Lung (tissue), 11 donors: ENCODE measurements at regions not wholly inside any gene's neighbourhood (a gene's known extent, or its start where the extent isn't known, plus 50 kb on each side); places are given as distances from the start of the nearest gene placed in this dataset.

Experiments
- ATAC-seq: fragments of 200-7000 bp; cut with Tn5 transposase; one replicate; pipeline ENCODE4 v1.9.1; 2020; ENCODE audit warnings: moderate number of reproducible peaks; ENCODE audit not compliant: insufficient read depth, low FRiP score
- DNase-seq, 3 donors: peaks; one replicate each; pipeline ENCODE4 v3.0.0-alpha.2; 2013 to 2017
- H3K27ac ChIP-seq, 2 donors: one replicate each; pipeline ENCODE4 v1.5.1; 2013; ENCODE audit warnings: mild to moderate bottlenecking in 2 of 2, moderate library complexity in 2 of 2, control low read depth in 1 of 2, inconsistent platforms in 1 of 2, low read depth in 1 of 2, low read length in 1 of 2
- H3K27me3 ChIP-seq, 3 donors: one replicate each; pipeline ENCODE4 v1.5.1; 2013; ENCODE audit warnings: low read length in 2 of 3; ENCODE audit not compliant: control insufficient read depth in 3 of 3, insufficient read depth in 3 of 3
- H3K36me3 ChIP-seq, 4 donors: one replicate each; pipeline ENCODE4 v1.5.1; 2013; ENCODE audit warnings: low read length in 4 of 4, mild to moderate bottlenecking in 1 of 4, moderate library complexity in 1 of 4; ENCODE audit not compliant: control insufficient read depth in 4 of 4, insufficient read depth in 4 of 4
- H3K4me1 ChIP-seq, 5 donors: one replicate each; pipeline ENCODE4 v1.5.1; 2013; ENCODE audit warnings: low read length in 5 of 5, mild to moderate bottlenecking in 2 of 5, moderate library complexity in 1 of 5; ENCODE audit not compliant: control insufficient read depth in 5 of 5, insufficient read depth in 5 of 5
- H3K4me3 ChIP-seq: one replicate; pipeline ENCODE4 v1.5.1; 2013; ENCODE audit warnings: mild to moderate bottlenecking, control low read depth, moderate library complexity
- H3K9ac ChIP-seq, 2 donors: one replicate each; pipeline ENCODE4 v1.5.1; 2013; ENCODE audit warnings: low read length in 2 of 2, control low read depth in 1 of 2; ENCODE audit not compliant: insufficient read depth in 1 of 2
- H3K9me3 ChIP-seq, 4 donors: one replicate each; pipeline ENCODE4 v1.5.1; 2013; ENCODE audit warnings: low read length in 3 of 4, mild to moderate bottlenecking in 1 of 4, moderate library complexity in 1 of 4; ENCODE audit not compliant: control insufficient read depth in 4 of 4, insufficient read depth in 3 of 4
- CTCF ChIP-seq: IDR thresholded peaks from 2 replicates; pipeline ENCODE4 v1.5.1; 2012; ENCODE audit warnings: mild to moderate bottlenecking; ENCODE audit errors: control extremely low read depth, extremely low read depth
- WGBS, 2 donors: extraction: QIAGEN DNeasy Blood & Tissue Kit; methylation state at CpG; one replicate each; pipeline ENCODE4 v1.1.7; 2013; 5-methylcytosine and 5-hydroxymethylcytosine counted together
- donor health status: control.
- donor health status: control.
- donor health status: Bipolar disorder and iron deficiency.
- donor health status: healthy.
- donor health status: DM: yes; HTN: yes; CAD: no.

GRCh38 chr7:26042237-26042636 lies 109.8 kb upstream of the NFE2L3 start:
- Histone ChIP-seq H3K9me3 (no peaks in the 10 kb centered on the region), H3K4me1 (peaks cover 0 to 6% (median 0%) of the 10 kb centered on the region in 5 donors), H3K27me3 (no peaks in the 10 kb centered on the region), H3K27ac (no peak overlapping the region), H3K9ac (no peak overlapping the region), H3K4me3 (no peak overlapping the region), H3K36me3 (no peaks in the 10 kb centered on the region)
- no peak for DNase-seq
- no peak for TF ChIP-seq CTCF
- 84 to 96% methylated on average over 6 of the region's 6 CpGs for WGBS, 2 donors
- ATAC-seq: no peak

- Histone ChIP-seq H3K4me1 (peaks cover 0 to 3% (median 0%) of the 10 kb centered on the region in 5 donors), H3K4me3 (no peak overlapping the region), H3K9me3 (no peaks in the 10 kb centered on the region), H3K36me3 (no peaks in the 10 kb centered on the region), H3K9ac (no peak overlapping the region), H3K27ac (no peak overlapping the region), H3K27me3 (no peaks in the 10 kb centered on the region)
- DNase-seq: no peak
- WGBS, 2 donors: 80 to 85% methylated on average over 7 of the region's 7 CpGs
- no peak for ATAC-seq
- no peak for TF ChIP-seq CTCF
Observed at GRCh38 chr7:26043801-26044200, 108.2 kb upstream of the NFE2L3 start.

- Histone ChIP-seq H3K9ac (no peak overlapping the region), H3K4me1 (no peaks in the 10 kb centered on the region), H3K36me3 (no peaks in the 10 kb centered on the region), H3K9me3 (no peaks in the 10 kb centered on the region), H3K27me3 (no peaks in the 10 kb centered on the region), H3K4me3 (no peak overlapping the region), H3K27ac (no peak overlapping the region)
- no peak for DNase-seq
- no peak for TF ChIP-seq CTCF
- ATAC-seq: no peak
- 88 to 97% methylated on average over 5 of the region's 5 CpGs for WGBS, 2 donors
Observed at GRCh38 chr7:26044320-26044719, 107.7 kb upstream of the NFE2L3 start.

GRCh38 chr7:26046150-26046549 lies 105.8 kb upstream of the NFE2L3 start:
- Histone ChIP-seq H3K9ac (no peak overlapping the region), H3K4me3 (no peak overlapping the region), H3K36me3 (no peaks in the 10 kb centered on the region), H3K27me3 (no peaks in the 10 kb centered on the region), H3K4me1 (no peaks in the 10 kb centered on the region), H3K27ac (no peak overlapping the region), H3K9me3 (no peaks in the 10 kb centered on the region)
- DNase-seq (no peak), ATAC-seq (no peak)
- TF ChIP-seq CTCF: no peak
- 58 to 63% methylated on average over 3 of the region's 3 CpGs for whole genome bisulfite sequencing, 2 donors
